Brain microvascular endothelial cell (primary cell): ENCODE measurements at regions not wholly inside any gene's neighbourhood (a gene's known extent, or its start where the extent isn't known, plus 50 kb on each side); places are given as distances from the start of the nearest gene placed in this dataset.

Source experiments
- DNase-seq: peaks from one replicate; pipeline ENCODE4 v3.0.0-alpha.2; 2020
- H3K27ac ChIP-seq: fragments of 250-450 bp; sonication (Bioruptor Pico); 2 replicates; pipeline ENCODE4 v1.5.1; 2020; ENCODE audit warnings: mild to moderate bottlenecking, moderate library complexity
- H3K27me3 ChIP-seq: fragments of 250-450 bp; sonication (Bioruptor Pico); replicated peaks from 2 replicates; pipeline ENCODE4 v1.5.1; 2020; ENCODE audit warnings: mild to moderate bottlenecking
- H3K36me3 ChIP-seq: fragments of 250-450 bp; sonication (Bioruptor Pico); replicated peaks from 2 replicates; pipeline ENCODE4 v1.5.1; 2020; ENCODE audit warnings: mild to moderate bottlenecking
- H3K4me3 ChIP-seq: 2 replicates; pipeline ENCODE4 v1.5.1; 2011; ENCODE audit warnings: low read depth, mild to moderate bottlenecking, control low read depth, low read length, moderate library complexity
- CTCF ChIP-seq: IDR thresholded peaks from 2 replicates; pipeline ENCODE4 v1.5.1; 2011; ENCODE audit warnings: low read depth, mild to moderate bottlenecking, moderate library complexity, low read length, control low read depth, inconsistent platforms; ENCODE audit errors: missing control alignments
- in situ Hi-C: cut with HindIII; loops from 2 replicates; pipeline ENCODE4 v1.10.0; 2017; ENCODE audit warnings: low sequenced_read_pairs, low pct_ligation_motif_present

DNA sequence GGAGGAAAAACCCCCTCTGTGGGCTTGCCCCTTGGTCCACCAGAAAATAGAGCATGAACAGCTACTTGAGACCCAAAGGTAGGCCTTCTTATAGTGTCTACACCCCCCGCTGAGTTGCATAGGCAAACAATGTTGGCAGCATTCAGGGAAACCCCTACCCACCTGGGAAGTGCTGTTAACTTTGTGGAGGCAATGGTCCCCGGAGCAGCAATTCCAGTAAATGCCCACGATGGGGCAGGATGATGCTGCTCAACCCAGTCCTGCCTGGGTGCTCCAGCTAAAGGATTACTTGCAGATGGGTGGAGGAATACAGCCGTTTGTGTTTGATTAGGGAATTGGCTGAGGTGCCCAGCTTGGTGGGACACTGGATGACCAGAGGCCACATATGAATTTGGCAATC, 381.3 kb upstream of the ANO5 start:
- no peak overlapping the region for H3K4me3 ChIP-seq
- no peak for TF ChIP-seq CTCF
- H3K36me3 ChIP-seq = no peaks in the 10 kb centered on the region
- no peak for DNase-seq
- in situ Hi-C loops = no loop called here
- H3K27me3 ChIP-seq = no peaks in the 10 kb centered on the region
- no peak overlapping the region for H3K27ac ChIP-seq

- in situ Hi-C loops = no loop called here
- Histone ChIP-seq H3K27ac (no peak overlapping the region), H3K27me3 (no peaks in the 10 kb centered on the region), H3K4me3 (no peak overlapping the region), H3K36me3 (no peaks in the 10 kb centered on the region)
- peak; percentile 0 for DNase-seq
- no peak for TF ChIP-seq CTCF
Measured at GRCh38 chr11:21814169-21814568, 378.7 kb upstream of the ANO5 start.

- H3K36me3 ChIP-seq = no peaks in the 10 kb centered on the region
- no peak for DNase-seq
- H3K4me3 ChIP-seq = no peak overlapping the region
- H3K27me3 ChIP-seq = no peaks in the 10 kb centered on the region
- in situ Hi-C loops = no loop called here
- no peak overlapping the region for H3K27ac ChIP-seq
- no peak for TF ChIP-seq CTCF
Measured at GRCh38 chr11:21817696-21818095, 375.2 kb upstream of the ANO5 start.

DNA sequence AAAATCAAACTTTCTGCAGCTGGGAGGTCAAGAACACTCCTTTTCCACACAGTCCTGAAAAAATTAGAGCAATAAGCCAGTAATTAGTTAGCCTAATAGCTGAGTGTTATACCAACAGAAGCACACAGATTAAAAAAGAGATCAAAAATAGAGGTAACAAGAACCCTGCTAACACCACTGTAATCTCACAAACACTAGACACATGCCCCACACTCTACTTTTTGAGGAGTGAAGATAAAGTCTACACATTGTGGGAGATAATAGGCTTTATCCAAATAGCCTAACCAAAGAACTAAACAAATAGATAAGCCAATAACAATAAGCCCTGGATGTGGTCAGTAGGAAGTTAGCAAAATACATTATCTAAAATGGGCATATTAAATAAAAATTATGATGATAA, 372.7 kb upstream of the ANO5 start:
- no peak overlapping the region for H3K27ac ChIP-seq
- H3K27me3 ChIP-seq = no peaks in the 10 kb centered on the region
- H3K4me3 ChIP-seq = no peak overlapping the region
- in situ Hi-C loops = no loop called here
- H3K36me3 ChIP-seq = no peaks in the 10 kb centered on the region
- no peak for TF ChIP-seq CTCF
- no peak for DNase-seq

- DNase-seq = no peak
- H3K4me3 ChIP-seq = no peak overlapping the region
- TF ChIP-seq CTCF = no peak
- no peaks in the 10 kb centered on the region for H3K27me3 ChIP-seq
- no peaks in the 10 kb centered on the region for H3K36me3 ChIP-seq
- no peak overlapping the region for H3K27ac ChIP-seq
- in situ Hi-C loops = no loop called here
Measured at GRCh38 chr11:21825127-21825526, 367.8 kb upstream of the ANO5 start.

GRCh38 chr11:21838427-21838826, 354.5 kb upstream of the ANO5 start:
- no peak for TF ChIP-seq CTCF
- no peak overlapping the region for H3K4me3 ChIP-seq
- in situ Hi-C loops = no loop called here
- DNase-seq = no peak
- no peaks in the 10 kb centered on the region for H3K27me3 ChIP-seq
- no peaks in the 10 kb centered on the region for H3K36me3 ChIP-seq
- H3K27ac ChIP-seq = no peak overlapping the region
